Keratinocyte (primary cell): ENCODE measurements at regions not wholly inside any gene's neighbourhood (a gene's known extent, or its start where the extent isn't known, plus 50 kb on each side); places are given as distances from the start of the nearest gene placed in this dataset.

Source experiments
- DNase-seq: peaks from one replicate; pipeline ENCODE4 v3.0.0-alpha.2; 2011; ENCODE audit warnings: low read depth, missing footprints, low spot score
- FAIRE-seq: peaks from 2 replicates; lab custom pipeline; 2011; peaks lifted over from hg19 to GRCh38; lab: Jason Lieb, UNC
- H2AFZ ChIP-seq: 2 replicates; pipeline ENCODE4 v1.6.0; 2012; ENCODE audit warnings: low read length, control low read depth, inconsistent platforms; ENCODE audit not compliant: control insufficient read depth
- H3K27ac ChIP-seq: 2 replicates; pipeline ENCODE4 v1.5.1; 2011; ENCODE audit warnings: low read length; ENCODE audit not compliant: control insufficient read depth, insufficient read depth
- H3K27me3 ChIP-seq: 3 replicates; pipeline ENCODE4 v1.6.0; 2011; ENCODE audit warnings: low read length; ENCODE audit not compliant: control insufficient read depth, insufficient read depth; ENCODE audit errors: extremely low read depth
- H3K36me3 ChIP-seq, 2 experiments: 2 replicates in 1 of 2; 3 replicates in 1 of 2; pipeline ENCODE4 v1.5.1; 2011; ENCODE audit warnings: low read length in 2 of 2, mild to moderate bottlenecking in 1 of 2; ENCODE audit not compliant: control insufficient read depth in 2 of 2, insufficient read depth in 2 of 2; ENCODE audit errors: extremely low read depth in 1 of 2
- H3K4me1 ChIP-seq: 3 replicates; pipeline ENCODE4 v1.5.1; 2011; ENCODE audit warnings: low read length; ENCODE audit not compliant: control insufficient read depth, insufficient read depth; ENCODE audit errors: extremely low read depth
- H3K4me2 ChIP-seq: 3 replicates; pipeline ENCODE4 v1.6.0; 2011; ENCODE audit warnings: low read depth, low read length; ENCODE audit not compliant: control insufficient read depth, insufficient read depth; ENCODE audit errors: extremely low read depth
- H3K4me3 ChIP-seq, 3 experiments: fragments of 200-600 bp in 1 of 3; sonication (generic) in 1 of 3; 2 replicates in 2 of 3; 3 replicates in 1 of 3; pipeline ENCODE4 v1.5.1; 2011 to 2016; ENCODE audit warnings: low read length in 3 of 3, mild to moderate bottlenecking in 3 of 3, control low read depth in 2 of 3, inconsistent platforms in 1 of 3, low read depth in 1 of 3, mixed read lengths in 1 of 3, mixed run types in 1 of 3, moderate library complexity in 1 of 3; ENCODE audit not compliant: control insufficient read depth in 2 of 3, insufficient read depth in 2 of 3; ENCODE audit errors: extremely low read depth in 1 of 3
- H3K79me2 ChIP-seq: 2 replicates; pipeline ENCODE4 v1.6.0; 2012; ENCODE audit warnings: low read length; ENCODE audit not compliant: control insufficient read depth, insufficient read depth
- H3K9ac ChIP-seq: 3 replicates; pipeline ENCODE4 v1.6.0; 2011; ENCODE audit warnings: low read length; ENCODE audit not compliant: control insufficient read depth, insufficient read depth; ENCODE audit errors: extremely low read depth
- H3K9me1 ChIP-seq: 3 replicates; pipeline ENCODE4 v1.6.0; 2011; ENCODE audit warnings: low read length; ENCODE audit not compliant: control insufficient read depth, insufficient read depth; ENCODE audit errors: extremely low read depth
- H3K9me3 ChIP-seq: 2 replicates; pipeline ENCODE4 v1.5.1; 2012; ENCODE audit warnings: low read depth, low read length; ENCODE audit not compliant: control insufficient read depth
- H4K20me1 ChIP-seq: 3 replicates; pipeline ENCODE4 v1.6.0; 2011; ENCODE audit warnings: low read length; ENCODE audit not compliant: control insufficient read depth, insufficient read depth; ENCODE audit errors: extremely low read depth
- CTCF ChIP-seq, 3 experiments: IDR thresholded peaks in 1 of 3; conservative IDR thresholded peaks in 1 of 3; optimal IDR thresholded peaks in 1 of 3; 2 replicates in 2 of 3; 3 replicates in 1 of 3; pipeline versions ENCODE3 to v1.5.1; 2011; ENCODE audit warnings: low read length in 3 of 3, mild to moderate bottlenecking in 3 of 3, moderate library complexity in 2 of 3, control low read depth in 1 of 3, inconsistent platforms in 1 of 3; ENCODE audit not compliant: insufficient read depth in 2 of 3; ENCODE audit errors: extremely low read depth in 1 of 3
- EZH2 ChIP-seq: IDR thresholded peaks from one replicate; pipeline ENCODE4 v1.6.1; 2012; ENCODE audit warnings: inconsistent platforms, mild to moderate bottlenecking, low read length, moderate library complexity
- dilution Hi-C: fragments of 300-500 bp; cut with MboI; formaldehyde crosslinking; loops from one replicate; pipeline ENCODE4 v1.7.0; 2020; ENCODE audit warnings: low sequenced_read_pairs; ENCODE audit not compliant: extremely low pct_ligation_motif_present

GRCh38 chr11:127452533-127452932, 452.0 kb upstream of the KIRREL3 start:
- TF ChIP-seq EZH2 (no peak), CTCF (optimal IDR thresholded peaks at IDR 0.05 in 1 of 3, IDR thresholded peaks at IDR 0.05 in 1 of 3, conservative IDR thresholded peaks at IDR 0.05 in 1 of 3; ENCODE audit: extremely low read depth in 1 of 3, insufficient read depth in 2 of 3, low read length in 3 of 3) (no peak)
- Histone ChIP-seq H3K79me2 (no peaks in the 10 kb centered on the region), H3K9me3 (peaks cover 1% of the 10 kb centered on the region), H3K9ac (no peak overlapping the region), H3K9me1 (no peaks in the 10 kb centered on the region), H2AFZ (no peak overlapping the region), H3K36me3 (no peaks in the 10 kb centered on the region), H3K27me3 (no peaks in the 10 kb centered on the region), H3K4me3 (no peak overlapping the region), H3K4me2 (no peak overlapping the region), H3K27ac (no peak overlapping the region), H4K20me1 (no peaks in the 10 kb centered on the region), H3K4me1 (no peaks in the 10 kb centered on the region)
- FAIRE-seq (no peak), DNase-seq (no peak)
- dilution Hi-C loops: no loop called here

- FAIRE-seq: no peak
- Histone ChIP-seq H3K36me3 (no peaks in the 10 kb centered on the region), H3K79me2 (no peaks in the 10 kb centered on the region), H3K4me1 (no peaks in the 10 kb centered on the region), H3K9ac (no peak overlapping the region), H3K9me1 (no peaks in the 10 kb centered on the region), H3K4me2 (no peak overlapping the region), H4K20me1 (no peaks in the 10 kb centered on the region), H3K4me3 (no peak overlapping the region), H3K27me3 (no peaks in the 10 kb centered on the region), H2AFZ (no peak overlapping the region), H3K27ac (no peak overlapping the region), H3K9me3 (peaks cover 1% of the 10 kb centered on the region)
- no peak for TF ChIP-seq CTCF (optimal IDR thresholded peaks at IDR 0.05 in 1 of 3, IDR thresholded peaks at IDR 0.05 in 1 of 3, conservative IDR thresholded peaks at IDR 0.05 in 1 of 3; ENCODE audit: extremely low read depth in 1 of 3, insufficient read depth in 2 of 3, low read length in 3 of 3)
- TF ChIP-seq EZH2: no peak
- dilution Hi-C loops: no loop called here
- no peak for DNase-seq
Measured at GRCh38 chr11:127451861-127452260, 451.3 kb upstream of the KIRREL3 start.
